GM19397 (cell line): ENCODE measurements at regions not wholly inside any gene's neighbourhood (a gene's known extent, or its start where the extent isn't known, plus 50 kb on each side); places are given as distances from the start of the nearest gene placed in this dataset.

Source experiments
- ATAC-seq: cut with Tn5 transposase; IDR thresholded peaks from one replicate; pipeline ENCODE4 v1.9.1; 2021; ENCODE audit warnings: mild to moderate bottlenecking, moderate library complexity; ENCODE audit not compliant: unreplicated experiment

DNA sequence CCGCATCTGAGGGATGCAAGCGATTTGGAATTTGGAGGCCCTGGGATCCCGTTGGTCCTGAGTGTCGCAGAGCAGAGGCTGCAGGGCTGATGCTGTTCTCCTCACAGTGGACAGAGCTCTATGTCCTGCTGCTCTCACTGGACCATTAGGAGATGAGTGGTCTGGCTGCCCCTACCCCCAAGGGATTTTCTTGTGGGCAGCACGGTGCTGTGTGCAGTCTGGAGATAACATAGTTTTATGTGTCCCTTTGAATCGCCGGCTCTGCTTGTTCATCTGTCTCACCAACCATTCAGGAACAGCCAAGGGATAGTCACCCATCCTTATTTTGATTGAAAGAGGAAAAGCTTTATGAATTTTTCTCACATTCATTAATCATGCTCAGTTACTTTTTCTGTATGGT lies 49.9 kb downstream of the CHRM3 start:
- no peak for ATAC-seq

DNA sequence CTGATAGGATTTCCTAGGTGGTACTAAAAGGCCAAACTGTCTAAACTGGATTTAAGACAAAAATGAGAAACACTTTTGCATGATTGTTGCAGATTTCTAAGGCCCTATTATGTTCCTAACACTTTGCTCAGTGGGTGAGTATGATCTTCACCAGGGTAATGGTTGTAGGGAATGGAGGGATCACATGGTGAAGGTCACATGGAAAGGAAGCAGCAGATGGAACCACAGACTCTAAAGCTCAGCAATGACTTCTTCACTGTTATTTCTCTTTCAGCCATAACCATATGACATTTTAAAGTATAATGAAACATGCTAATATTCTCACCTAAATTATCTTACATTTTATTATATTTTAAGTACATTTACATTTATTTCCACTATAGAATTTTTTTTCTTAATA lies 51.5 kb downstream of the CHRM3 start:
- no peak for ATAC-seq

DNA sequence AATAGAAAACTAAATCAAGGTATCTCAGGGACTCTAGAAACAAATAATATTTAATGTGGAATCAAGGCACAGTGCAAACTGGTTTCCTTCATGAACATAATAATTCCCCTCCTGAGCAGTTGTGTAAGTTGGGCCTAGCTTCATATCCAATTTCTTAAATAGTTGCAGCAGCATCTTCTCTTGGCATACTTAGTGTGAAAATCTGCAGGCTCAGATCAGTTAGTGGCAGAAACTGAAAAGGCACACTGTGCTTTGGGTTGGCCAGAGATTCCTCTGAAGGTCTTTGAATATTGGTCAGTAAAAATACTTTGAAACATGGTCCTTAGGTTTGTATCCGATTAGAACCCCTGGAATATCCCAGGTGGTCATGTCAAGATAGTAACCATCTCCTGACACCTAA lies 52.5 kb downstream of the CHRM3 start:
- ATAC-seq, result no peak

DNA sequence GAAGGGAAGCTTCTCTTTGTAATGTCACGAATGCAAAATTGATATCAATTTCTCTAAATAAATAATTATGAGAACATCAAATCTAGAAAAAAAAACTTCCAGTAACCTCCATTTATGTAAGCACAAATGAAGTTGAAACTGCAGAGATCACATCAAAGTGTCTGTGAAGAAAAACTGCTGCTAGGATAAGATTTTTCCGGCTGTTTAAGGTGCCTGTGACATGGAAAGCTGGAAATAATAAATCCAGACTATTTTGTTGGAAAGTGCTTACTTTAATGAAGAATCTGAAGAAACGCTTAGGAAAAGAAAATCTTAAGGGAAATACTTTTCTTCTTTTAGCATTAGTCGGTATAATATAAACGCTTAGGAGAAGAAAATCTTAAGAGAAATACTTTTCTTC lies 57.0 kb downstream of the CHRM3 start:
- ATAC-seq, result no peak

DNA sequence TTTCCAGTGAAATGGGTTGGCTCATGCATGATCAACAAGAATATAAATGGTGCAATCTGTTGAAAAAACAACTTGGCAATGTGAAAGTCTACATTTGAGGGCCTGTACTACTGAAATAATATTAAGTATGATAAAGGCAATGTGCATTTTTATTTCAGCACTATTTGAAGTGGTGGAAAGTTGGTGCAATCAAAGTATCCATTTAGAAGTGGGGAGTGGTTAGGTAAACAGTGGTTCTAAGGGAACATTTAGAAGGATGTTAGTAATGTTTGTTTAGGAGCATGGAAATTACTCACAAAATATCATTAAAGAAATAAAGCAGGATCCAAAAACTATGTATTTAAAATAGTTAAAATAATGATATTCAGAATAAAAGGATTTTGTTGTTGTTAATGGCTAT lies 60.2 kb downstream of the CHRM3 start:
- ATAC-seq, result no peak

DNA sequence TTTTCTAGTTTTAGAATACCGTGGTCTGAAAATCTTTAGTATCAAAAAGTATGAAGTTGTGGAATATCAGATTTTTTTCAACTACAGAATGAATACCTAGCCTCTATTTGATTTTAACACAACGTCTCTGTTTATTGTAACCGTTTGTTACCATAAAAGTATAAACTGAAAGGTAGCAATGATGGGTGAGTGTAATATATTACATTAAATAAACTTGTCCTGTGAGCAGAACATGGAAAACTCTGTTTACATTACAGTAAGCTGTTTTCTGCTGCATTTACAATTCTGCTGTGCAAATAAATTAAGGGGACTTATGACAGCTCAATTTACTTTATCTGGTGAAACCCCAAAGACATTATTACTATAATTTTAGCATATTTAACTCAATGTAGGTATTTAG lies 62.5 kb downstream of the CHRM3 start:
- ATAC-seq, result no peak

DNA sequence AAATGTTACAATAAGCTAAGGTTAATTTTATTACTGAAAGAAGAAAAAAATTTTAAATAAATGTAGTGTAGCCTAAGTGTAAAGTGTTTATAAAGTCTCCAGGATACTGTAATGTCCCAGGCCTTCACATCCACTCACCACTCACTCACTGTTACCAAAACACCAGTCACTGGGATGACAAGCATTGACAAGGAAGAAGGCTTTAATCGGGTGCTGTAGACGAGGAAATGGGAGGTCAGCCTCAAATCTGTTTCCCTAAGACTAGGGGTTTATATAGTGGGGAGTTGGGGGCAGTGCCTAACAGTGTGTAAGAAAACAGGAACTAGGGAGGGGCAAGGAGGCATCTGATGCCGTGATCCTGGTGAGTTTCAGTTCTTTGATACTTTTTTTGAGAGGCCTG lies 69.4 kb downstream of the CHRM3 start:
- no peak for ATAC-seq

DNA sequence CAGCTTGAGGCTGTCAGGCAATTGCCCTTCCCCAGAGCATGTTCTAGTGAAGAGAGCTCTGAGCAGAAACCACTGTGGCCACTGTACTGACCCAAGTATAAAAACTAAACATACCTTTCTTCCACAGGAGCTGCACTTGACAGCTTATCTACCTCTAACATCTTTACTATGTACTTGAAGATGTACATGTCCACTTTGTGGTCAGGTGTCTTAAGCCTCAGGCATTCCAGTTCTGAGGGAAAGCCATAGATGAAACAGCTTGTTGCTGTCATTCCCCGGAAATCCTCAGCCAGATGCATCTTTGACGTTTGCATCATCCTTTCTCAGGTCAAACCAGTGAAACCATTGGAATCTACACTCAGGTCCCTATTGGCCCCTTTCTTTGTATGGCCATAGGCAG lies 70.4 kb downstream of the CHRM3 start:
- no peak for ATAC-seq

DNA sequence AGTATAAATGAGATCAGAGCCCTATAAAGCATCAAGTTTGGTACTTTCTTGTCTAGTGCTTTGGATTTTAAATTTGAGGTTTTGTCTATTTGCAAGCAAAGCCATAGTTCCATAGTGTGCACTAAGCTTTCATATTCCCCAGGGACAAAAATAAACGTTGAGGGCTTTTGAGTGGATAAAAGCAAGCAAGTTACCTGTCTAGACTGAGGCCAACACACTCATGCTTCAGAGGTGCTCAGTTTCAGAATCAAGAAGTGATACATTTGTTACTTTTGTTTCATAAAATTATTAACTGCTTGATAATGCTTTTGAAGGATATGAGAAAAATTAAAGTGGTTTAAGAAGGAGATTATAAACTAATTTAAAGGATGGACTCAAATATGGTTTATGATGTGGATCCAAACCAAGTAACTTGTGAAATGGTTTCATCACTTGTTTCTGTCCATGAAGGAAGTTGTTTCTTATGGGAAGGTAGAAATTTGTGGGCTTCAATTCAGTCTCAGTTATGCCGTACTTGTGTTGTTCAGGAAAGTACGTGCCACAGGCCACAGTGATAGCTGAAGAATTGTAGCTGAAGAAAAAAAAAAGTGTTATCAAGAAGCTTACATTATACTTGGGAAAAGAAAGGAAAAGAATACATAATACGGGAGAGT lies 71.2 kb downstream of the CHRM3 start:
- ATAC-seq, result peak; percentile 62

DNA sequence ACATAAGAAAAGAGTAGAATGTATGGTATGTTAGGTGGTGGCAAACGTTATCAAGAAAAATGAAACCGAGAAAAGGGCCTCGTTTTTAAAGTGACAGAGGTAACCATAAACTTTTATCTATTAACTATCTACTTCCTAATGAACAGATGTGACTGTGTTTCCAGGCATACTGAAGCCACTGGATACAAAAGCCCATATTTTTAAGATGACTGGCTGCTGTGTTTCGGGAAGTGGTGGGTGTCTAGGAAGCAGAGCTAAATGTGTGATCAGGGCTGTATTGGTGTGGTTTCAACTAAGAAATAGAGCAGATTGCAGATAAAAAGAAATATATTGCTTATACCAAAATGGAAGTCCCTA lies 71.8 kb downstream of the CHRM3 start:
- peak; percentile 71 for ATAC-seq

DNA sequence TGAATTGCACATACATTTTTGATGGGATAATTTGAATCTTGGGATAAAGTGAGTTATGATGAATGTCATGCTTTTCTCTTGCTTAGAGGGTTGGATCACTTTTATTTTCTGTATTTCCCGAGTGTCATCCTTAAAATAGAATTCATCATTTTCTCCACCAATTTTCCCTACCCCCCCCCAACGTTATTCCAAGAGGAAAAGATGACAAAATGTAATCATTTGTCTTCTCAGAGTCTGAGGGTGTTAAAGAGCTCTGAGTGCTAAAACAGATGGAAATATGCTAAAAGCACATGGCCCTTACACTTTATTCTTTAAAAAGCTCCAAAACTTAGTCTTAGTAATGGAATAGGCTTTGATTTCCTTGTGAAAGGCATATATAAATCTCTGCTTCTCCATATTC lies 81.4 kb downstream of the CHRM3 start:
- no peak for ATAC-seq

DNA sequence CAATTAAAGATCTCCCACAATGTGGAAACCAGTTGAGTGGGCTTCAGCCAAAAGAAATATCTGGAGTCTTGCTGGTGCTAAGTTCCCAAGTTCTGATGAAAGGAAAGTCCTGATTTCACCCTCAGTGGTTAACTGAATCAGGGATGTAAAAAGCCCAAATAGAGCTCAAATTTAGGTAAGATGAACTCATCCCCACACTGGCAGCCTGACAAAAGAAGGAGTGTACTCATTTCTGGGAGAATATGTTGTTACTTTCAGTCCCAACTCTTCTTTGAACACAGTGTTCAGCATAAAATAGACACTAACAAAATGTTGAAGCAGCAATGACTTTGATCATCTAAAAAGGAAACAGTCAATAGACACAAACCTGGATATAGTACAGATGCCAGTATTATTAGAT lies 91.7 kb downstream of the CHRM3 start:
- no peak for ATAC-seq

DNA sequence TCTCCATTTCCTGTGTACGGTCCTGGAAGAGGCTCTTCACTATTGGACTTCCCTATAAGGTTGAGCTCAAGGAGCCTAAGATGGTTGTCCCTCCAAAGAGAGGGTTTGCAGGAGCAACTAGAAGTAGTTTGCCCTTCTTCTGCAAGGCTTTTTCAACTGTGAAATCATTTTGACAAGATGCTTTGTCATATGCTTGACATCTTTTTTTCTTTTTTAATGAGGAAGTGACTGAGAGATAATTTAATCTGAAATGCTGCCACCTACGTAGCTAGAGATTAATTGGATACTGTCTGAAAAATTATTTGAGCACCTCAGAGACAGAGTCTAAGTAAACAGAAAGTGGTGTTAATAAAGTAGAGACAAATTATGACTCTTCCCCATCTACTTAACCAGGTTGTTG lies 97.0 kb downstream of the CHRM3 start:
- no peak for ATAC-seq

DNA sequence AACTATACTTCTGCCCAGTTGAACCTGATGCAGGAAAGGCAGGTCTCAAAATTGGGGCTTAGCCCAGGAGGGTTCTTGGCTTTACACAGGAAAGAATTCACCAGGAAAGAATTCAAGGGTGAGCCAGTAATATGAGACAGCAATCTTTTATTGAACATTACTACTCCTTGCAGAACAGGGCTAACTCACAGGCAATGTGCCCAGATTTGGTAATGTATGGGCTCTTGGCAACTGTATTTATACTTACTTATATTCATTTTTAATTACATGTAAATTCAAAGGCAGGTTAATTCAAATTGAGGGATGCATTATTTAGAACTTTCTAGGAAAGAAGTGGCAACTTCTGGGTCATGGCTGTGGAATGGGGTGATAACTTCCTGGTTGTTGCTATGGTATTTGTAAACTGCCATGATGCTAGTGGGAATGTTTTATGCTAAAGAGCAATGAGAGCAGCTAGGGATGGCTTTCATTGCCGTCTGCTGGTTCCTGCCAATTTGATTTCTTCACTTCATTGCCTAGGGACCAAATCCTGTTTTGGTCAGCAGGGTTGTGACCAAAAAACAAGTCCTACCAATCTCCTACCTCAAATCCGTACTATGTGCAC lies 107.5 kb downstream of the CHRM3 start:
- no peak for ATAC-seq

DNA sequence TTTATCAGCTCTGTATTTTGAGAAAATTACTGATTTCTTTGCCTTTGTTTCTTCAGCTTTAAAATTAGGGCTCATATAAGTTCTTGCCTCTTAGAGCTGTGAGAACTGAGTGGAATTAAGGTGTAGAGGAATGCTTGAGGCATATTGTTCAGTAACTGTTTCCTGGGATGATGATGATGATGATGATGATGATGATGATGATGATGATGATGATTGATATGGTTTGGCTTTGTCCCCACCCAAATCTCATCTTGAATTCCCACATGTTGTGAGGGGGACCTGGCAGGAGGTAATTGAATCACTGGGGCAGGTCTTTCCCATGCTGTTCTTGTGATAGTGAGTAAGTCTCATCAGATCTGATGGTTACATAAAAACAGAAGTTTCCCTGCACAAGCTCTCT lies 118.7 kb downstream of the CHRM3 start:
- no peak for ATAC-seq

DNA sequence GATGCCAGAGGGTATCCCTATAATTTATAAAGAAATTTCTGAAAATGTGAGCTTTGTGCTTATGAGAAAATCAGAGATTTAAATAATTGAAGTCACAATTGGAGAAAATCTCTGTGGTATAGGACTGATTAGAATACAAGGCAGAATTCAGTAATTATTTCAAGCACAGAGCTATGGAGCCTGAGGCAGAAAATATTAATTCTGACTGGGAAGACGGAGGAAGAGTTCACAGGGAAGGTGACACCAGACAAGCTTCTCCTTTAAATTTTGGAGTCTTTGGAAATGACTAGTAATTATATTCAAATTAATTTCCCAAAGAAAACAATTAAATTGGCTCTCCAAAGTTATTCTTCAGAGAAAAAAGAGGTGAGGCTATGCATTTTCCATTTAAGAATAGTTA lies 121.5 kb downstream of the CHRM3 start:
- ATAC-seq, result no peak

DNA sequence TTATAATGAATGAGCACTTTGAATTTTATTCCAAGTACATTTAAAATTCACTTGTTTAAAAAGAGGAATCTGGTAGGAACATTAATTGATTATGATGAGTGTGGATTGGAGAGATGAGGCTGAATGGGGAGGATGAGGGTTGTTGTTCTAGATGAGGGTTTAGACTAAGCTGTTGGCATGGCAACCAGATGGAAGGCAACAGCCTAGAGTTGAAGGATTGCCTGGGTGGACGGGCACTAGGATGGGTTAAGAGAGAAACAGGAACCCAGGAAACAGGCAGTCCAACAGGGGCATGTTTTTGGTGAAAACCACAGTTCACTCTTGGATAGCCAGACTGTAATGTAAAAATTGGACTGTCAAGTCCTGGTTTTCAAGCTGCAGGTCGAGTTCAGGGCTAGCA lies 125.5 kb downstream of the CHRM3 start:
- ATAC-seq, result no peak

DNA sequence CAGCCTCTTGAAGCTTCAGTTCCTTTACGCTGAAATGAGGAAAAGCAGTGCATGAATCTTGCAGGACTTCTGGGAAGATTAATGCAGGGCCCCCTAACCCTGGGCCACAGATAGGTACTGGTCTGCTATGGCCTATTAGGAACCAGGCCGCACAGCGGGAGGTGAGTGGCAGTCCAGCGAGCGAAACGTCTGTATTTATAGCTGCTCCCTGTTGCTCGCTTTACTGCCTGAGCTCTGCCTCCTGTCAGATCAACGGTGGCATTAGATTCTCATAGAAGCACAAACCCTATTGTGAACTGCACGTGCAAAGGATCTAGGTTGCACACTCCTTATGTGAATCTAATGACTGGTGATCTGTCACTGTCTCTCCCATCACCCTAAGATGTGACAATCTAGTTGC lies 130.2 kb downstream of the CHRM3 start:
- no peak for ATAC-seq

DNA sequence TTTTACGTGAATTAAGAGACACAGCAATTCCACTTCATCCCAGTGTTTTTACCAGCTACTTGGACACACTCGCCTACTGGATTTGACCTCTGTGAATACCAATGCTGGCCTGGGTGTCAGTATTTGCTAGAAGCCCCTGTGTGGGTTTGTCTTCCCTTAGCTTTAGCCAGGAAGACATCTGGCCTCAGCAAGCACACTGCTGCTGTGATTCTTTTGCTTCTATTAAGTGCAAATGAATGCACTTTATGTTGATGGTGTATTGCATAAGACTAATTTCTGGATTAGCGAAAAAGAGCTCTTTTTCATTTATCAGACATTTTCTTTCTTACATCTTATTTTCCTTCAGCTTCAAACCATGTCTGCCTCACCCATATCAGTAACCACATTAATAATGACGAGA lies 140.0 kb downstream of the CHRM3 start:
- ATAC-seq, result no peak

DNA sequence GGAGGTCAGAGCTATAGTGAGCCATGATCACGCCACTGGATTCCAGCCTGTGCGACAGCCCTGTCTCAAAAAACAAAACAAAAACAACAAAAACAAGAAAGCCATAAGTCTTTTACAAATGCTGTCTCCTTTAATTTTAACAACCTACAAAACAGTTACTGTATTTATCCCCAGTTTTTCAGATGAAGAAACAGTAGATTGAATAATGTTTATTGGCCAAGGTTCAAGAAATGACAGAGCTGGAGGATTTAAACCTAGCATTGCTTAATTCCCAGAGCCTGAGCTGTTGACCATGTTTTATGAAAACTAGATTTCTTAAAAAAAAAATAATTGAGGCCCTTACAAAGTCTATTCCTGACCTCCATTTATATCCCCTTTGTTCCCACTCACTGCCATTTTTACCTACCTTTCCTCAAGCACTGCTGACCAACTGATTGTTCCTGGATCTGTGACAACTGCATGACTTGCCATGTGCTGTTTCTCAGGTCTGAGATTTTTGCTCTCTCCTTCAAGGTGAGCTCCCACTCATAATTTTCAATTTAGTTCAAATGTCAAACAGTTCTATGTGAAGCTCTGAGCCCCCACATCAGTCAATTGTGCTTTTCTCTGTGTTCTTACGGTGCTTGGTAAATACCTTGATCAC lies 140.8 kb downstream of the CHRM3 start:
- ATAC-seq, result no peak

DNA sequence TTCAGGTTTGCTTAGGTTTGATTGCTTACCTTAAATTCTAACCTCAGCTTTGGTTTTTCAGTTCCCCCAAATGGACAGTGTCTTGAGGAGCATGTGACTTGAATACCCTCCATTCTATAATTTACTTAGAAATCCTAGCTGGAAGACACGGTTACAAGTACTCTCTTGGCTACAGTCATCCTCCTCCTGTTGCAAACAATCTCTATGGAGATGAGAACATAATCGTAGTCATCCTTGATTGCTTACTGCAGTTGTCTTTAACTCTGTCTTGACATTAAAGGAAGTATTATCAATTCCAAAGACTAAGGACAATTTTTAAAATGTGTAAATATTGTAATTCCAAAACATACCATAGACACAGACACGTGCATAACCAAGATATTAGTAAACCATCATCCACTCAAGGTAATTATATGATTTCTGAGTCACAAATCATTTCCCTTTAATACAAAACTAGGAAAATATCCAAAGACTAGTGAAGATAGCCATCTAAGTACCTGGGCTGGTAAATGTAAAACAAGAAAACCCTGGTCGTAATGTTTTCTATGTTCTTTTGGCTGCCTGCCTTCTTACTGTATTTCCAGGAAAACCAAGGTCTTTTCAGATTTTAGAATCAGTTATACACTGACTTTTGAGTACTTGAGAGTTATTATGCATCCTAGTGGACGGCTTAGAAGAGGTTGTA lies 149.9 kb downstream of the CHRM3 start:
- ATAC-seq, result no peak

DNA sequence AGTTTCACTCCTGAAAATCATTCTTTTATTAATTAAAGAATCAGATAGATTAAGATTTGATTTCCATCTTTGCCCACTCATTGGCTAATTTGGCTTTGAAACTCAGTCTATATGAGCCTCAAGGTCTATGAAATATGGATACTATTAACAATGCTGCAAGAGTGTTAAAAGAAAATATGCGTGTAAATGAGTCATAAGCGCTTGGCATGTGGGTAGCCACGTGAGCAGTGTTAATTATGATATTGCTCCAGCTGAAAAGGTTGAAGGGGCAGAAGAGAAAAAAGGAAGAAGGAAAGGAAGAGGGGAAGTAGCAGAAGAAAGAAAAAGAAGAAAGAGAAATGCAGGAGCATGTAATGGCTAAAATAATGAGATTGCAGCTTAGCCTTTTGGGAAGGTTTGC lies 151.4 kb downstream of the CHRM3 start:
- ATAC-seq, result no peak
